B cell (primary cell): ENCODE measurements at regions not wholly inside any gene's neighbourhood (a gene's known extent, or its start where the extent isn't known, plus 50 kb on each side); places are given as distances from the start of the nearest gene placed in this dataset.

Source experiments
- ATAC-seq: fragments of 200-7000 bp; cut with Tn5 transposase; one replicate; pipeline ENCODE4 v1.10.0; 2021; ENCODE audit warnings: low read depth, mild to moderate bottlenecking, moderate number of reproducible peaks, moderate library complexity
- CTCF ChIA-PET: fragments of 350-600 bp; sonication (Branson Sonifier 250); formaldehyde crosslinking; loops from one replicate; lab custom pipeline; 2021; ENCODE audit warnings: antibody characterized with exemption, inconsistent platforms; lab: Charles Lee
- POLR2A ChIA-PET: fragments of 350-600 bp; sonication (Branson Sonifier 250); formaldehyde crosslinking; loops from one replicate; lab custom pipeline; 2021; ENCODE audit warnings: antibody characterized with exemption; lab: Charles Lee
- DNase-seq: peaks from one replicate; pipeline ENCODE4 v3.0.0; 2013
- H2AFZ ChIP-seq: 2 replicates; pipeline ENCODE4 v1.6.1; 2012; ENCODE audit warnings: mild to moderate bottlenecking, low read depth, low read length; ENCODE audit not compliant: insufficient read depth, poor library complexity, severe bottlenecking
- H3K27ac ChIP-seq, 2 donors: 1 replicate in 1 of 2; 2 replicates in 1 of 2; pipeline ENCODE4 v1.5.1; 2012 to 2013; ENCODE audit warnings: low read length in 2 of 2, mild to moderate bottlenecking in 2 of 2, moderate library complexity in 1 of 2
- H3K27me3 ChIP-seq, 4 experiments: fragments of 200-600 bp in 1 of 4; sonication (generic) in 1 of 4; replicated peaks in 1 of 4; 1 replicate in 2 of 4; 2 replicates in 2 of 4; pipeline versions ENCODE4 v1.6.1 to v1.7.0; 2013 to 2016; ENCODE audit warnings: low read length in 3 of 4, mild to moderate bottlenecking in 2 of 4, mixed read lengths in 1 of 4, moderate library complexity in 1 of 4; ENCODE audit not compliant: insufficient read depth in 4 of 4, control insufficient read depth in 3 of 4; ENCODE audit errors: control extremely low read depth in 1 of 4
- H3K36me3 ChIP-seq, 2 experiments: replicated peaks in 1 of 2; 1 replicate in 1 of 2; 2 replicates in 1 of 2; pipeline versions ENCODE4 v1.6.1 to v1.7.1; 2013; ENCODE audit warnings: low read length in 1 of 2; ENCODE audit not compliant: insufficient read depth in 2 of 2, control insufficient read depth in 1 of 2; ENCODE audit errors: control extremely low read depth in 1 of 2, extremely low read depth in 1 of 2
- H3K4me1 ChIP-seq, 2 donors: fragments of 200-600 bp in 1 of 2; sonication (generic) in 1 of 2; 1 replicate in 1 of 2; 2 replicates in 1 of 2; pipeline versions ENCODE4 v1.5.1 to v1.6.1; 2013 to 2017; ENCODE audit warnings: low read length in 2 of 2; ENCODE audit not compliant: control insufficient read depth in 2 of 2, insufficient read depth in 2 of 2
- H3K4me2 ChIP-seq: replicated peaks from 2 replicates; pipeline ENCODE3; 2012; ENCODE audit warnings: mild to moderate bottlenecking, low read depth, low read length; ENCODE audit not compliant: poor library complexity, severe bottlenecking
- H3K4me3 ChIP-seq, 5 experiments: fragments of 200-600 bp in 1 of 5; sonication (generic) in 1 of 5; 1 replicate in 3 of 5; 2 replicates in 2 of 5; pipeline versions ENCODE4 v1.5.1 to v1.7.0; 2011 to 2016; ENCODE audit warnings: low read length in 4 of 5, mild to moderate bottlenecking in 4 of 5, low read depth in 2 of 5, control low read depth in 1 of 5, moderate library complexity in 1 of 5; ENCODE audit not compliant: insufficient read depth in 1 of 5; ENCODE audit errors: control extremely low read depth in 1 of 5, extremely low read depth in 1 of 5
- H3K79me2 ChIP-seq: fragments of 200-600 bp; sonication (generic); one replicate; pipeline ENCODE4 v1.6.0; 2016; ENCODE audit warnings: low read length; ENCODE audit not compliant: control insufficient read depth, insufficient read depth
- H3K9ac ChIP-seq: fragments of 200-600 bp; sonication (generic); 2 replicates; pipeline ENCODE4 v1.6.1; 2017; ENCODE audit warnings: mild to moderate bottlenecking, low read length, moderate library complexity
- H3K9me3 ChIP-seq, 3 donors: one replicate each; pipeline versions ENCODE4 v1.6.1 to v1.7.1; 2013; ENCODE audit warnings: low read length in 2 of 3; ENCODE audit not compliant: control insufficient read depth in 2 of 3, insufficient read depth in 1 of 3; ENCODE audit errors: control extremely low read depth in 1 of 3
- H4K20me1 ChIP-seq: 2 replicates; pipeline ENCODE4 v1.6.0; 2012; ENCODE audit warnings: mild to moderate bottlenecking, low read length; ENCODE audit not compliant: insufficient read depth, control insufficient read depth, poor library complexity, severe bottlenecking
- H3K27ac Mint-ChIP-seq: one replicate; pipeline ENCODE4 v1.8.0; 2021; ENCODE audit warnings: mixed read lengths
- H3K27me3 Mint-ChIP-seq: one replicate; pipeline ENCODE4 v1.8.0; 2021; ENCODE audit warnings: mixed read lengths
- H3K4me1 Mint-ChIP-seq: one replicate; pipeline ENCODE4 v1.8.0; 2021; ENCODE audit warnings: mixed read lengths
- H3K4me3 Mint-ChIP-seq: one replicate; pipeline ENCODE4 v1.8.0; 2021; ENCODE audit warnings: mixed read lengths
- H3K9me3 Mint-ChIP-seq: one replicate; pipeline ENCODE4 v1.8.0; 2022; ENCODE audit warnings: mixed read lengths; ENCODE audit not compliant: insufficient read depth
- EZH2 ChIP-seq: IDR thresholded peaks from 2 replicates; pipeline ENCODE4 v1.6.1; 2012; ENCODE audit warnings: borderline replicate concordance, low read depth, mild to moderate bottlenecking, moderate library complexity, low read length; ENCODE audit not compliant: insufficient read depth, poor library complexity, severe bottlenecking
- WGBS: methylation state at CpG from one replicate; pipeline ENCODE4 v1.1.5; 2013; ENCODE audit warnings: missing lambda C conversion rate; ENCODE audit not compliant: insufficient coverage; 5-methylcytosine and 5-hydroxymethylcytosine counted together
- intact Hi-C: fragments of 100-400 bp; cut with micrococcal nuclease; formaldehyde crosslinking; loops from one replicate; pipeline ENCODE4 v1.10.0; 2022
- TF ChIP-seq, protein P1 (sequence below): fragments of 200-600 bp; IDR thresholded peaks from one replicate; pipeline ENCODE4 v1.8.0; 2022; ENCODE audit warnings: antibody characterized with exemption, mild to moderate bottlenecking

DNA sequence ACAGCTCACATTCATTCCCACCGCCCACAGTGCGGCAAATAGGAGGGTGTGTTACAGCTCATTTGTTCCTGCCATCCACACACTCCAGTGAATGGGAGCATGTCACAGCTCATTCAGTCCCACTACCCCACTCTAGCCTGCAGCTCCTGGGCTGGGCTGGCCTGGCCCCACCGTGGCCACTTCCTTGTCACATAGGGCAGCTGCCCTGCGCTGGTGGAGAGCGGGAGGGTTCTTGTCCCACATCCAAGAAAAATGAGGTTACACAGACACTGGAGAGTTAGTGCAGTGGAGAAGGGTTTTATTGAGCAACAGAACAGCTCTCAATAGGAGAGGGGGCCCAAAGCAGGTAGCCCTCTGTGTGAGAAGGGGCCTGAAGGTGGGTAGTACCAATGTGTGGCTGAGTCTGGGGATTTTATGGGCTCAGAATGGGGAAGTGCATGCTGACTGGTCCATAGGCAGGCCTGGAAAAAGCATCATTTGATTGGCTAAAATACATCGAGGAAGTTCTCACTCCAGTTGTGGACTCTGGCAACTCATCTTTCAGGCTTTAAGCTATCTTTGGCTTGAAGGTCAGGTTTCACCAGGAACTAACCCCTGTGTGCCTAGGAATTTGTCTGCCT is 249.7 kb downstream of the ETAA1 start:
- TF ChIP-seq, protein P1, sequence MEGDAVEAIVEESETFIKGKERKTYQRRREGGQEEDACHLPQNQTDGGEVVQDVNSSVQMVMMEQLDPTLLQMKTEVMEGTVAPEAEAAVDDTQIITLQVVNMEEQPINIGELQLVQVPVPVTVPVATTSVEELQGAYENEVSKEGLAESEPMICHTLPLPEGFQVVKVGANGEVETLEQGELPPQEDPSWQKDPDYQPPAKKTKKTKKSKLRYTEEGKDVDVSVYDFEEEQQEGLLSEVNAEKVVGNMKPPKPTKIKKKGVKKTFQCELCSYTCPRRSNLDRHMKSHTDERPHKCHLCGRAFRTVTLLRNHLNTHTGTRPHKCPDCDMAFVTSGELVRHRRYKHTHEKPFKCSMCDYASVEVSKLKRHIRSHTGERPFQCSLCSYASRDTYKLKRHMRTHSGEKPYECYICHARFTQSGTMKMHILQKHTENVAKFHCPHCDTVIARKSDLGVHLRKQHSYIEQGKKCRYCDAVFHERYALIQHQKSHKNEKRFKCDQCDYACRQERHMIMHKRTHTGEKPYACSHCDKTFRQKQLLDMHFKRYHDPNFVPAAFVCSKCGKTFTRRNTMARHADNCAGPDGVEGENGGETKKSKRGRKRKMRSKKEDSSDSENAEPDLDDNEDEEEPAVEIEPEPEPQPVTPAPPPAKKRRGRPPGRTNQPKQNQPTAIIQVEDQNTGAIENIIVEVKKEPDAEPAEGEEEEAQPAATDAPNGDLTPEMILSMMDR = no peak
- no peak for TF ChIP-seq EZH2
- CTCF ChIA-PET = no interaction called here
- WGBS = 100% methylated on average over 4 of the region's 6 CpGs

DNA sequence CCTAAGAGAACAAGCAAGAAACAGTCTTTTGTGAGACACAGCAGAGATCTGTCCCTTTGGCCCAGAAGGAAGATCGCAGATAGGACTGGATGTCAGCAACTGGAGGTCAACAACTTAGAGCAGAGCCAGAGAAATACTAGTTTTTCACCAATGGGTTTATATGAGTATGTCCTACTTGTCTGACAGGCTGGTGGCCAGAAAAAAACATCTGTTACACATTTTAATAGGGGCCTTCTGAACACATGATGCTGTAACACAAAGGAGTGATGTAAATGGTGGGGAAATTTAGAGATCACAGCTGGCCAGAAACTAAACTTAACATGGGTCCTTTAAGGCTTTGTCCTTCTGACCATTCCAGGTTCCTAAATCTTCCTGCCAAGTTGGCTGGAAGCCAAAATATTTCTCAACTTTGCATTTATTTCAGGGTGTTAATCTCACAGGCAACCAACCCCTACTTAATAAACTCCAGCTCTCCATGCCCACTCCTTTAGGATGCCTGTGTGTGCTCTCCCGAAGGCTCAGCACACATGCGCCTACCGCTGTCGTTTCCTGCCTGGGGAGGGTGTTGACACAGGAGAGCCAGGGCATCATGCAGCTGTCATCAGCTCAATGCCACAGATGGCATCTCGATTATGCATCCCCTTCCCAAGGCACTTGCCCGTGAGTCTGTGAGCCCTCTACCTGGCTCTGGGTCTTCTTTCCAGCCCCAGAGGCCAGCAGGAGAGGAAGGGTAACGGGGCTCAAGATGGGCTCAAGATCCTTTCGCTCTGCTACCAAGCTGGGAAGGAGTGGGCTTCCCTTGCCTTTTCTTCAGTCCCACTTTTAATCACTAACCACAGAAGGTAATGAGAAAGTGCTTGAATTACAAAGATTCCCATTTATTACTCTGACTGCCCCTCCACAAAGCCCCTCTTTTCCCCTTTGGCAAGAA is 252.5 kb downstream of the ETAA1 start:
- no peak overlapping the region for H2AFZ ChIP-seq
- H3K79me2 ChIP-seq = no peaks in the 10 kb centered on the region
- DNase-seq (no peak), ATAC-seq (no peak)
- no peaks in the 10 kb centered on the region for H3K36me3 ChIP-seq
- no peak overlapping the region for H3K27ac ChIP-seq
- CTCF ChIA-PET = no interaction called here
- POLR2A ChIA-PET = no interaction called here
- no peaks in the 10 kb centered on the region for H4K20me1 ChIP-seq
- TF ChIP-seq, protein P1 = no peak
- no peak for TF ChIP-seq EZH2
- H3K4me1 ChIP-seq = no peaks in the 10 kb centered on the region
- peaks cover 0 to 11% (median 9%) of the 10 kb centered on the region in 3 donors for H3K9me3 ChIP-seq
- 91% methylated on average over 9 of the region's 9 CpGs for WGBS
- H3K27me3 Mint-ChIP-seq = peaks cover 9% of the 10 kb centered on the region
- no peak overlapping the region for H3K4me3 Mint-ChIP-seq
- H3K4me2 ChIP-seq = no peak overlapping the region
- no peak overlapping the region for H3K9ac ChIP-seq
- H3K27me3 ChIP-seq = no peaks in the 10 kb centered on the region
- no peak overlapping the region for H3K4me3 ChIP-seq
- intact Hi-C loops = no loop called here
- H3K27ac Mint-ChIP-seq = no peak overlapping the region
- H3K4me1 Mint-ChIP-seq = no peaks in the 10 kb centered on the region
- H3K9me3 Mint-ChIP-seq = peaks cover 3% of the 10 kb centered on the region

More for the DNA sequence above, 249.7 kb downstream of the ETAA1 start:
- peaks cover 19% of the 10 kb centered on the region for H3K27me3 Mint-ChIP-seq
- peaks cover 6% of the 10 kb centered on the region for H3K9me3 Mint-ChIP-seq
- Histone ChIP-seq H3K4me3 (no peak overlapping the region), H3K79me2 (no peaks in the 10 kb centered on the region), H3K9ac (no peak overlapping the region), H3K27ac (no peak overlapping the region), H3K4me1 (no peaks in the 10 kb centered on the region), H2AFZ (no peak overlapping the region), H3K4me2 (no peak overlapping the region), H4K20me1 (no peaks in the 10 kb centered on the region), H3K9me3 (peaks cover 0 to 11% (median 9%) of the 10 kb centered on the region in 3 donors), H3K36me3 (no peaks in the 10 kb centered on the region), H3K27me3 (no peaks in the 10 kb centered on the region)
- no peak overlapping the region for H3K4me3 Mint-ChIP-seq
- ATAC-seq (no peak), DNase-seq (no peak)
- intact Hi-C loops = no loop called here
- POLR2A ChIA-PET = no interaction called here
- H3K4me1 Mint-ChIP-seq = no peaks in the 10 kb centered on the region
- H3K27ac Mint-ChIP-seq = no peak overlapping the region
